ENCODE measurements at regions not wholly inside any gene's neighbourhood (a gene's known extent, or its start where the extent isn't known, plus 50 kb on each side); places are given as distances from the start of the nearest gene placed in this dataset.

DNA sequence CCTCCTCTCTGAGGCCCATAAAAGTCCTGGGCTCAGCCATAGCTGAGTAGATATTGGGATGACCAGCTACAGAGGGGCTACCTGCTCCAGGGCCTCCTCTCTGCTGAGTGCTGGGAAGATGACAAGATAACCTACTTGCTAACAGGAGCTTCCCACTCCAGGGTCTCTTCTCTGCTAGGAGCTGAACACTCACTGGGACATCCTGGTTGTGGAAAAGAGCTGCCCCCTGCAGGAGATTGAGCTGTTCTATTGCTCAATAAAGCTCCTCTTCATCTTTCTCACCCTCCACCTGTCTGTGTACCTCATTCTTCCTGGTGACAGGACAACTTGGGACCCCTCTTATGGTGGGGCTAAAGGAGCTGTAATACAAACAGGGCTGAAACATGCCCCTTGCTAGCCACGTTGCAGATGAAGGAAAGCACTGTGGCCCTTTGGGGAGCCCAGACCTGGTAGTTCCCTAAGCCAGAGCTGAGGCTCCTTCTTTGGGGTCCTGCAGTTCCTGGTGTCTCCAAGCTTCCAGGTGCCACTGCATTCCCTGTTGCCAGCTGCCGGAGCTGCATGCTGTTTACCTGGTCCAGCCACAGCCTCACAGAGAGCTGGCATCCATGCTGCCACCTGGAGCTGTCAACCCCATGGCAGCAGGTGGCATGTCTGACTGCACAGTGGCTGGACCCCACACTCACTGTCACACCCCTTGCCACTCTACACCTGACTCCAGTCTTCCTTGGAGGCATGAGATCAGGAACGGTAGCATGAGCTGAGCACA is 598.5 kb upstream of the LMO3 start:
- Histone ChIP-seq H3K4me3 (no peak overlapping the region), H3K27ac (no peak overlapping the region), H3K4me1 (0 out of 3 replicates have a peak, but pooled peaks cover 6% of the 10 kb centered on the region), H3K4me2 (no peak overlapping the region), H3K9me3 (no peaks in the 10 kb centered on the region)
- CTCF ChIA-PET, result interaction anchor here (1.0 kb wide), 1 partner anchor 265 kb away, joined by 3 read pairs; no protein-coding TSS in a partner anchor
- POLR2A ChIA-PET, result no interaction called here
- 56% methylated on average over 3 of the region's 3 CpGs for WGBS (ENCODE audit: missing lambda C conversion rate)
- no peak for ATAC-seq
- no peak for FAIRE-seq
- TF ChIP-seq SREBF2 (IDR thresholded peaks at IDR 0.05) (no peak), CHD4 (IDR thresholded peaks at IDR 0.05; ENCODE audit: borderline replicate concordance) (no peak), EP300 (IDR thresholded peaks at IDR 0.05) (no peak), NR3C1 (IDR thresholded peaks at IDR 0.05) (no peak), NFE2L2 (conservative IDR thresholded peaks at IDR 0.05; ENCODE audit: low read length) (no peak), EHMT2 (IDR thresholded peaks at IDR 0.05; ENCODE audit: low read depth) (no peak), ZSCAN20 (CRISPR knock-in tag; IDR thresholded peaks at IDR 0.05) (no peak), HDAC2 (IDR thresholded peaks at IDR 0.05) (no peak), CBX8 (IDR thresholded peaks at IDR 0.05) (no peak), FOSL2 (IDR thresholded peaks at IDR 0.05) (no peak), FOSL2 (CRISPR knock-in tag; IDR thresholded peaks at IDR 0.05) (no peak), MAZ (IDR thresholded peaks at IDR 0.05; ENCODE audit: borderline replicate concordance, low read depth, low read length) (no peak), JUNB (IDR thresholded peaks at IDR 0.05) (no peak), JUN (IDR thresholded peaks at IDR 0.05) (no peak), CHD2 (IDR thresholded peaks at IDR 0.05; ENCODE audit: low read length, partially characterized antibody) (no peak)
- TF ChIP-seq, protein P1, sequence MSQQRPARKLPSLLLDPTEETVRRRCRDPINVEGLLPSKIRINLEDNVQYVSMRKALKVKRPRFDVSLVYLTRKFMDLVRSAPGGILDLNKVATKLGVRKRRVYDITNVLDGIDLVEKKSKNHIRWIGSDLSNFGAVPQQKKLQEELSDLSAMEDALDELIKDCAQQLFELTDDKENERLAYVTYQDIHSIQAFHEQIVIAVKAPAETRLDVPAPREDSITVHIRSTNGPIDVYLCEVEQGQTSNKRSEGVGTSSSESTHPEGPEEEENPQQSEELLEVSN (IDR thresholded peaks at IDR 0.05; ENCODE audit: borderline replicate concordance, low read depth), result no peak
- no peak for DNase-seq (ENCODE audit: low read depth in 1 of 2, low spot score in 1 of 2)

DNA sequence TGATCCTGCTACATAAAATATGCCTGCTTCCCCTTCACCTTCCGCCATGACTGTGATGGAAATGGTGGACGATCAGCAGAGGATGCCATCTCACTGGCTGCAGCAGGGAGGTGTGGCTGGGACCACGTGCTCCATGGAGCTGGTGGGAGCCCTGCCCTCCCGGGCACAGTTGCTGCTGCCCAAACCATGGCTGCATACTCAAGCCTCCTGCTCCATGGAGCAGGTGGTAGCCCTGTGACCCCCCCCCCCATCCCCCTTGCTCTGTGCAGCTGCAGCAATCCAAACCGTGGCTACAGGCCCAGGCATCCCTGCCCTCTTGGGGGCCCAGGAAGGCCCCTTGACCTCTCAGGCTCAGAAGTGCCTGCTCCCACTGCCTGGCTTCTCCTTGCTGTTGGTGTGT is 597.5 kb upstream of the LMO3 start:
- Histone ChIP-seq H3K27ac (no peak overlapping the region), H3K4me3 (no peak overlapping the region), H3K4me1 (0 out of 3 replicates have a peak, but pooled peaks cover 6% of the 10 kb centered on the region), H3K9me3 (no peaks in the 10 kb centered on the region), H3K4me2 (no peak overlapping the region)
- WGBS (ENCODE audit: missing lambda C conversion rate), result 38% methylated on average over 5 of the region's 5 CpGs
- TF ChIP-seq TFCP2L1 (CRISPR knock-in tag; IDR thresholded peaks at IDR 0.05), result no peak
- TF ChIP-seq KDM5A (IDR thresholded peaks at IDR 0.05), result no peak
- TF ChIP-seq EHMT2 (IDR thresholded peaks at IDR 0.05; ENCODE audit: low read depth), result no peak
- no peak for TF ChIP-seq JUN (IDR thresholded peaks at IDR 0.05)
- no peak for TF ChIP-seq RNF2 (IDR thresholded peaks at IDR 0.05; ENCODE audit: borderline replicate concordance, low read depth)
- no peak for TF ChIP-seq CBX8 (IDR thresholded peaks at IDR 0.05)
- no peak for TF ChIP-seq MAZ (IDR thresholded peaks at IDR 0.05; ENCODE audit: borderline replicate concordance, low read depth, low read length)
- TF ChIP-seq CEBPB (IDR thresholded peaks at IDR 0.05), result no peak
- TF ChIP-seq BHLHE40 (IDR thresholded peaks at IDR 0.05; ENCODE audit: low read depth, low read length), result no peak
- TF ChIP-seq NR3C1 (IDR thresholded peaks at IDR 0.05), result no peak
- TF ChIP-seq RCOR1 (IDR thresholded peaks at IDR 0.05; ENCODE audit: low read depth, low read length), result no peak
- no peak for TF ChIP-seq ZSCAN20 (CRISPR knock-in tag; IDR thresholded peaks at IDR 0.05)
- TF ChIP-seq HEYL (CRISPR knock-in tag; IDR thresholded peaks at IDR 0.05), result no peak
- TF ChIP-seq, protein P2, sequence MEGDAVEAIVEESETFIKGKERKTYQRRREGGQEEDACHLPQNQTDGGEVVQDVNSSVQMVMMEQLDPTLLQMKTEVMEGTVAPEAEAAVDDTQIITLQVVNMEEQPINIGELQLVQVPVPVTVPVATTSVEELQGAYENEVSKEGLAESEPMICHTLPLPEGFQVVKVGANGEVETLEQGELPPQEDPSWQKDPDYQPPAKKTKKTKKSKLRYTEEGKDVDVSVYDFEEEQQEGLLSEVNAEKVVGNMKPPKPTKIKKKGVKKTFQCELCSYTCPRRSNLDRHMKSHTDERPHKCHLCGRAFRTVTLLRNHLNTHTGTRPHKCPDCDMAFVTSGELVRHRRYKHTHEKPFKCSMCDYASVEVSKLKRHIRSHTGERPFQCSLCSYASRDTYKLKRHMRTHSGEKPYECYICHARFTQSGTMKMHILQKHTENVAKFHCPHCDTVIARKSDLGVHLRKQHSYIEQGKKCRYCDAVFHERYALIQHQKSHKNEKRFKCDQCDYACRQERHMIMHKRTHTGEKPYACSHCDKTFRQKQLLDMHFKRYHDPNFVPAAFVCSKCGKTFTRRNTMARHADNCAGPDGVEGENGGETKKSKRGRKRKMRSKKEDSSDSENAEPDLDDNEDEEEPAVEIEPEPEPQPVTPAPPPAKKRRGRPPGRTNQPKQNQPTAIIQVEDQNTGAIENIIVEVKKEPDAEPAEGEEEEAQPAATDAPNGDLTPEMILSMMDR (IDR thresholded peaks at IDR 0.05), result no peak
- TF ChIP-seq, protein P3, sequence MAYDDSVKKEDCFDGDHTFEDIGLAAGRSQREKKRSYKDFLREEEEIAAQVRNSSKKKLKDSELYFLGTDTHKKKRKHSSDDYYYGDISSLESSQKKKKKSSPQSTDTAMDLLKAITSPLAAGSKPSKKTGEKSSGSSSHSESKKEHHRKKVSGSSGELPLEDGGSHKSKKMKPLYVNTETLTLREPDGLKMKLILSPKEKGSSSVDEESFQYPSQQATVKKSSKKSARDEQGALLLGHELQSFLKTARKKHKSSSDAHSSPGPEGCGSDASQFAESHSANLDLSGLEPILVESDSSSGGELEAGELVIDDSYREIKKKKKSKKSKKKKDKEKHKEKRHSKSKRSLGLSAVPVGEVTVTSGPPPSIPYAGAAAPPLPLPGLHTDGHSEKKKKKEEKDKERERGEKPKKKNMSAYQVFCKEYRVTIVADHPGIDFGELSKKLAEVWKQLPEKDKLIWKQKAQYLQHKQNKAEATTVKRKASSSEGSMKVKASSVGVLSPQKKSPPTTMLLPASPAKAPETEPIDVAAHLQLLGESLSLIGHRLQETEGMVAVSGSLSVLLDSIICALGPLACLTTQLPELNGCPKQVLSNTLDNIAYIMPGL (CRISPR knock-in tag; IDR thresholded peaks at IDR 0.05; ENCODE audit: borderline replicate concordance), result no peak
- TF ChIP-seq ZC3H11A (IDR thresholded peaks at IDR 0.05), result no peak
- no peak for TF ChIP-seq FOSB (CRISPR knock-in tag; IDR thresholded peaks at IDR 0.05)
- TF ChIP-seq SREBF2 (IDR thresholded peaks at IDR 0.05), result no peak
- TF ChIP-seq, protein P4, sequence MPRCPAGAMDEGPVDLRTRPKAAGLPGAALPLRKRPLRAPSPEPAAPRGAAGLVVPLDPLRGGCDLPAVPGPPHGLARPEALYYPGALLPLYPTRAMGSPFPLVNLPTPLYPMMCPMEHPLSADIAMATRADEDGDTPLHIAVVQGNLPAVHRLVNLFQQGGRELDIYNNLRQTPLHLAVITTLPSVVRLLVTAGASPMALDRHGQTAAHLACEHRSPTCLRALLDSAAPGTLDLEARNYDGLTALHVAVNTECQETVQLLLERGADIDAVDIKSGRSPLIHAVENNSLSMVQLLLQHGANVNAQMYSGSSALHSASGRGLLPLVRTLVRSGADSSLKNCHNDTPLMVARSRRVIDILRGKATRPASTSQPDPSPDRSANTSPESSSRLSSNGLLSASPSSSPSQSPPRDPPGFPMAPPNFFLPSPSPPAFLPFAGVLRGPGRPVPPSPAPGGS (IDR thresholded peaks at IDR 0.05), result no peak
- DNase-seq (ENCODE audit: low read depth in 1 of 2, low spot score in 1 of 2), result no peak
- ChIA-PET POLR2A (no interaction called here), CTCF (no interaction called here)
- no peak for FAIRE-seq
- no peak for ATAC-seq
